ENCODE measurements at regions not wholly inside any gene's neighbourhood (a gene's known extent, or its start where the extent isn't known, plus 50 kb on each side); places are given as distances from the start of the nearest gene placed in this dataset.

GRCh38 chr5:142425286-142426065, 100.7 kb upstream of the SPRY4 start:
- TF ChIP-seq THAP11 (CRISPR knock-in tag; IDR thresholded peaks at IDR 0.05), result no peak
- TF ChIP-seq, protein P1, sequence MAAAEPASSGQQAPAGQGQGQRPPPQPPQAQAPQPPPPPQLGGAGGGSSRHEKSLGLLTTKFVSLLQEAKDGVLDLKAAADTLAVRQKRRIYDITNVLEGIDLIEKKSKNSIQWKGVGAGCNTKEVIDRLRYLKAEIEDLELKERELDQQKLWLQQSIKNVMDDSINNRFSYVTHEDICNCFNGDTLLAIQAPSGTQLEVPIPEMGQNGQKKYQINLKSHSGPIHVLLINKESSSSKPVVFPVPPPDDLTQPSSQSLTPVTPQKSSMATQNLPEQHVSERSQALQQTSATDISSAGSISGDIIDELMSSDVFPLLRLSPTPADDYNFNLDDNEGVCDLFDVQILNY (CRISPR knock-in tag; conservative IDR thresholded peaks at IDR 0.05), result no peak
- TF ChIP-seq HES4 (CRISPR knock-in tag; IDR thresholded peaks at IDR 0.05; ENCODE audit: borderline replicate concordance), result no peak
- TF ChIP-seq KDM5A (IDR thresholded peaks at IDR 0.05; ENCODE audit: borderline replicate concordance, low read length), result no peak
- TF ChIP-seq NR2F1 (CRISPR knock-in tag; IDR thresholded peaks at IDR 0.05), result no peak
- no peak for TF ChIP-seq FUBP1 (CRISPR knock-in tag; IDR thresholded peaks at IDR 0.05; ENCODE audit: borderline replicate concordance)
- TF ChIP-seq KLF12 (CRISPR knock-in tag; IDR thresholded peaks at IDR 0.05; ENCODE audit: borderline replicate concordance), result no peak
- TF ChIP-seq MAFK (conservative IDR thresholded peaks at IDR 0.05 in 1 of 2, IDR thresholded peaks at IDR 0.05 in 1 of 2; ENCODE audit: low read length in 2 of 2), result no peak
- TF ChIP-seq ATF6 (CRISPR knock-in tag; conservative IDR thresholded peaks at IDR 0.05), result no peak
- no peak for TF ChIP-seq MAF1 (CRISPR knock-in tag; IDR thresholded peaks at IDR 0.05; ENCODE audit: borderline replicate concordance)
- TF ChIP-seq CTCF (CRISPR knock-in tag; IDR thresholded peaks at IDR 0.05), result no peak
- TF ChIP-seq YY1 (IDR thresholded peaks at IDR 0.05; ENCODE audit: insufficient read depth, insufficient replicate concordance, low read depth, low read length), result no peak
- no peak for TF ChIP-seq MXI1 (IDR thresholded peaks at IDR 0.05; ENCODE audit: borderline replicate concordance, low read depth, low read length)
